Calu3 (cell line): ENCODE measurements at regions not wholly inside any gene's neighbourhood (a gene's known extent, or its start where the extent isn't known, plus 50 kb on each side); places are given as distances from the start of the nearest gene placed in this dataset.
"Not testable (repeated sequence)": the region's sequence is repeated elsewhere in the genome, so short reads cannot be mapped to it uniquely, and the experiment has no call there.

Source experiments
- BruUV-seq: library from RNA; stranded (reverse); fragments of 400-500 nt; replicated peaks from 2 replicates; lab custom pipeline; 2021; lab: Mats Ljungman, UMichigan
- CTCF ChIA-PET: fragments of 300-600 bp; sonication (Branson Sonifier 250); formaldehyde crosslinking; loops from one replicate; lab custom pipeline; 2022; ENCODE audit warnings: antibody characterized with exemption; lab: Charles Lee
- DNase-seq: peaks from one replicate; pipeline ENCODE4 v3.0.0; 2022
- H3K27ac Mint-ChIP-seq: one replicate; pipeline ENCODE4 v1.8.0; 2022; ENCODE audit warnings: mixed read lengths; ENCODE audit not compliant: unreplicated experiment
- H3K27me3 Mint-ChIP-seq: one replicate; pipeline ENCODE4 v1.8.0; 2022; ENCODE audit warnings: mixed read lengths; ENCODE audit not compliant: unreplicated experiment
- H3K36me3 Mint-ChIP-seq: one replicate; pipeline ENCODE4 v1.8.0; 2022; ENCODE audit warnings: mild to moderate bottlenecking, moderate library complexity, mixed read lengths; ENCODE audit not compliant: insufficient read depth, unreplicated experiment
- H3K4me1 Mint-ChIP-seq: one replicate; pipeline ENCODE4 v1.8.0; 2022; ENCODE audit warnings: mild to moderate bottlenecking, low read depth, mixed read lengths; ENCODE audit not compliant: unreplicated experiment
- H3K4me3 Mint-ChIP-seq: one replicate; pipeline ENCODE4 v1.8.0; 2022; ENCODE audit warnings: mild to moderate bottlenecking, low read depth, moderate library complexity, mixed read lengths; ENCODE audit not compliant: unreplicated experiment
- H3K9me3 Mint-ChIP-seq: one replicate; pipeline ENCODE4 v1.8.0; 2022; ENCODE audit warnings: low read depth, mixed read lengths; ENCODE audit not compliant: unreplicated experiment
- intact Hi-C: fragments of 100-400 bp; cut with micrococcal nuclease; formaldehyde crosslinking; loops from one replicate; pipeline ENCODE4 v1.10.0; 2022; ENCODE audit not compliant: unreplicated experiment
- TF ChIP-seq, protein P1 (sequence below): fragments of 200-600 bp; IDR thresholded peaks from one replicate; pipeline ENCODE4 v1.8.0; 2022; ENCODE audit warnings: antibody characterized with exemption; ENCODE audit not compliant: unreplicated experiment

DNA sequence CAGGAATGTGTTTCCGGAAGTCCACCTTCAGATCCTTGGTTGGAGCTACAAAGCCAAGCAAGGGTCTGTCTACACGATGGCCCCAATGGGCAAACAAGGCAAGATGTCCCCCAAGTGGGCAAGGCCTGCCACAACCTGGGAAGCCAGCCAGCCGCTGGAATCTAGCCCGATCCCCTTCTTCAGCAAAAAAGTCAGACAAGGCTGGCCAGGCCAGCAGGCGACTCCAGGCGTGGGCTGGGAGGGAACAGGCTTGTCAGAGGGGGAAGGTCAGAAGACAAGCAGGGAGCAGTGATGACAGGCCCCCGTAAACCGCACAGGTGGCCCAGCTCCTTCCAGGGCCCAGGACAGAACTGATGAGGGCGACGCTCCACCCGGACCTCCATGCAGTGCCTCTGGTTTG, 69.7 kb upstream of the WASF3 start:
- no peak for DNase-seq
- TF ChIP-seq, protein P1, sequence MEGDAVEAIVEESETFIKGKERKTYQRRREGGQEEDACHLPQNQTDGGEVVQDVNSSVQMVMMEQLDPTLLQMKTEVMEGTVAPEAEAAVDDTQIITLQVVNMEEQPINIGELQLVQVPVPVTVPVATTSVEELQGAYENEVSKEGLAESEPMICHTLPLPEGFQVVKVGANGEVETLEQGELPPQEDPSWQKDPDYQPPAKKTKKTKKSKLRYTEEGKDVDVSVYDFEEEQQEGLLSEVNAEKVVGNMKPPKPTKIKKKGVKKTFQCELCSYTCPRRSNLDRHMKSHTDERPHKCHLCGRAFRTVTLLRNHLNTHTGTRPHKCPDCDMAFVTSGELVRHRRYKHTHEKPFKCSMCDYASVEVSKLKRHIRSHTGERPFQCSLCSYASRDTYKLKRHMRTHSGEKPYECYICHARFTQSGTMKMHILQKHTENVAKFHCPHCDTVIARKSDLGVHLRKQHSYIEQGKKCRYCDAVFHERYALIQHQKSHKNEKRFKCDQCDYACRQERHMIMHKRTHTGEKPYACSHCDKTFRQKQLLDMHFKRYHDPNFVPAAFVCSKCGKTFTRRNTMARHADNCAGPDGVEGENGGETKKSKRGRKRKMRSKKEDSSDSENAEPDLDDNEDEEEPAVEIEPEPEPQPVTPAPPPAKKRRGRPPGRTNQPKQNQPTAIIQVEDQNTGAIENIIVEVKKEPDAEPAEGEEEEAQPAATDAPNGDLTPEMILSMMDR, result no peak
- Mint-ChIP-seq H3K4me3 (no peak overlapping the region), H3K27me3 (peaks cover 40% of the 10 kb centered on the region), H3K4me1 (no peaks in the 10 kb centered on the region), H3K27ac (no peak overlapping the region), H3K36me3 (no peaks in the 10 kb centered on the region), H3K9me3 (no peaks in the 10 kb centered on the region)
- intact Hi-C loops, result no loop called here
- CTCF ChIA-PET, result no interaction called here
- no TSS peak for BruUV-seq

DNA sequence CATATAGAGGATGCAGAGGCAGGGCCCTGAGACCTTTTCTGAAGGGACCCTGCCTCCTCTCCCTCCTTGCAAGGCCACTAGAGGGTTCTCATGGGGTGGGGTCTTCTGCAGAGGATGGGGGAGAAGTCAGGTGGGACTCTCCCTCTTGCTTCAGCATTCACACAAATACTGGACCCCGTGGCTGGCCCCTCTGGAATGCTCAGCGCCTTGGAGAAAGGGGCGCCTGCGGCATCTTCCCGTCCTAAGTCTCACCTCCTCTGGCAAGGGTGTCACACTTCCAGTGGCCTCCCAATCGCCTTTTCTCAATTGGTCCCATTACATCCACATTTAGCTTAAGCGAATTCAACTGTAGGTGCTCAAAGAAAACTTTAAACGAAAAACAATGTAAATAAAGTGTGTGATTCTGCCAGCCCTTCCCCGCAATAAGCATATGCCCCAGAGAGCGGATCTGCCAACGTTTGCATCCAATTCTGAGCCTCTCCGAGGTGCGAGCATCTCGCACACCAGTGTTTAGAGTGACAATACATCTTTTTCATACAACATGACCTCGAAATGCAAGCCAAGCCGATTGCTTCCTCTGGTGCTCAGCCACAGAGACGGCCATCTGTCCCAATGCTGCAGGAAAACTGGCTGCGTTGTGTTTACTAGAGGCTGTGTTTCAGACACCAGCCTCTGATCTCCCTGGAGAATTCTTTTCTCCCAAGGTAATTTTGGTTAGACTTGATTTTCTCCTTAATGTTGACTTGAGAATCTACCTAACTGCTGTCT, 69.1 kb upstream of the WASF3 start:
- TF ChIP-seq, protein P1, result no peak
- Mint-ChIP-seq H3K4me3 (no peak overlapping the region), H3K36me3 (no peaks in the 10 kb centered on the region), H3K9me3 (no peaks in the 10 kb centered on the region), H3K4me1 (no peaks in the 10 kb centered on the region), H3K27me3 (peaks cover 45% of the 10 kb centered on the region), H3K27ac (no peak overlapping the region)
- no TSS peak for BruUV-seq
- no peak for DNase-seq
- intact Hi-C loops, result no loop called here
- CTCF ChIA-PET, result no interaction called here

DNA sequence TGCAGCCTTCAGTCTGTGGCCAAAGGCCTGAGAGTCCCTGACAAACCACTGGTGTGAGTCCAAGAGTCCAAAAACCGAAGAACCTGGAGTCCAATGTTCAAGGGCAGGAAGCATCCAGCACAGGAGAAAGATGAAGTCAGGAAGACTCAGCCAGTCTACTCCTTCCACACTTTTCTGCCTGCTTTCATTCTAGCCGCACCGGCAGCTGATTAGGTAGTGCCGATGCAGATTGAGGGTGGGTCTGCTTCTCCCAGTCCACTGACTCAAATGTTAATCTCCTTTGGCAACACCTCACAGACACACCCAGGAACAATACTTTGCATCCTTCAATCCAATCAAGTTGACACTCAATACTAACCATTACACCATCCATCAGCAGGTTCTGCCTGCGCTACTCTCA, 65.2 kb upstream of the WASF3 start:
- H3K27me3 Mint-ChIP-seq, result peaks cover 57% of the 10 kb centered on the region
- H3K36me3 Mint-ChIP-seq, CTCF ChIA-PET, H3K4me3 Mint-ChIP-seq, BruUV-seq, H3K9me3 Mint-ChIP-seq, H3K27ac Mint-ChIP-seq, DNase-seq, intact Hi-C loops, H3K4me1 Mint-ChIP-seq: not testable (repeated sequence)

DNA sequence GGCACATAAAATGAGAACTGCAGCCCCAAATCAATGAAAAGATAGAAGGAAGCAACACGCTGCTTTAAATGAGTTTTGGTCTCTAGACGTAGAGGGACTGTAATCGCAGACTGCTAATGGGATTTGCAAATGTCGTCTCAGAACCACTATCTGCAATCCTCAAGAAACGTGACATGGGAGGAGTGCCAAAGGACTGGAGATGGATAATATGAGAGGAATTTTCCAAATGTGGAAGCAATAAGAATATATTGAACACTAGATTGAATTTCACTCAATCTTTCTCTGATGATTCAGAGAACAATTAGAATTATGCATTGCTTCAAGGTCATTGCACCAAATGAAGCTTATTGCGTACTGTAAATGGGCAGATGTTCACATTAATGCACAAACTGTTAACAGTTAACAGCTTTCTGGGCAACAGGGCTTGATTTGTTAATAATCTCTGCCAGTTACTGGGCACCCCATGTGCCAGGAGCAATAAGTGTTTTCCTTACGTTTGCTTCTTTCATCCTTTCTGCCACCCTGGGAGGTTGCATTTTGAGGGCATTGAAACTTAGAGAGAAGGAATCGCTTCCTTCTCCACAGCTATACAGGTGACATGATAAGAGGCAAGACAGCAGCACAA, 62.8 kb upstream of the WASF3 start:
- BruUV-seq, result no TSS peak
- H3K36me3 Mint-ChIP-seq, result no peaks in the 10 kb centered on the region
- H3K4me3 Mint-ChIP-seq, result no peak overlapping the region
- intact Hi-C loops, result loop anchor here (5.0 kb wide), 2 partner anchors 117 to 203 kb away; no protein-coding TSS in a partner anchor
- peaks cover 48% of the 10 kb centered on the region for H3K27me3 Mint-ChIP-seq
- CTCF ChIA-PET, result interaction anchor here (0.6 to 0.7 kb wide), 2 partner anchors 289 to 310 kb away, joined by 3 read pairs; no protein-coding TSS in a partner anchor
- H3K9me3 Mint-ChIP-seq, result no peaks in the 10 kb centered on the region
- TF ChIP-seq, protein P1, result no peak
- H3K4me1 Mint-ChIP-seq, result peaks cover 9% of the 10 kb centered on the region
- DNase-seq, result no peak
- H3K27ac Mint-ChIP-seq, result no peak overlapping the region
